A172 (cell line): ENCODE measurements at regions not wholly inside any gene's neighbourhood (a gene's known extent, or its start where the extent isn't known, plus 50 kb on each side); places are given as distances from the start of the nearest gene placed in this dataset.
"Not testable (repeated sequence)": the region's sequence is repeated elsewhere in the genome, so short reads cannot be mapped to it uniquely, and the experiment has no call there.

ENCODE experiments used
- DNase-seq: peaks from one replicate; pipeline ENCODE4 v3.0.0-alpha.2; 2015; ENCODE audit warnings: low spot score

DNA sequence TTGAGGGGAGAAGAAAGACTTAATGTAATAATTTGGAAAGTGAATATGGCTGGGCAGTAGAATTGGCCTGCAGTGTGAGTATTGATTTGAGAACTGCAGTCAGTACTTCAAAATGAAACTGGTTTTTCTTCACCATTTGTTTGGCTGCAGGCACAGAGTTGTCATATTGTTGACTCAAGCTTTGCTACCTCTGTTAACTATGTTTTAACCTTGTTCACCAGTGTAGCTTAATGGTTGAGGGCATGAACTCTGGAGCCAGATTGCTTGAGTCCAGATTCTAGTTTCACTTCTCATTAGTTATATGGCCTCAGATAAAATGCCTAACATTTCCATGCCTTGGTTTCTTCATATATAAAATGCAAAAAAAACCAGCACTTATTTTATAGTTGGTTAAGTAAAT, 64.1 kb downstream of the CFAP44 start:
- no peak for DNase-seq

DNA sequence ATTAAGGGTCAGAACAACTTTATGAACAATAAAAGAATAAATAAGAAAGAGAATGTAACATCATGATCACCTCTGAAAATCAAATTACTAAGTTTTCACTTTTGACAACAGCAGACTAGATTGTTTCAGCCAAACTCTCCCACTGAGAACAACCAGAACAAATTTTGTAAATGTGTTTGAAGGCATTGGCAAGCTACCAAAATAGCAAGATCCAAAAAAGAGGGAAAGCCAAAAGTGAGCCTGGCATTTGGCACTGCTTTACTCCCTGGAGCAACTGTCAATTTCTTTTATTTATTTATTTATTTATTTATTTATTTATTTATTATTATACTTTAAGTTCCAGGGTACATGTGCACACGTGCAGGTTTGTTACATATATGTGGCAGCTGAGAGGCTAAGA, 67.2 kb downstream of the CFAP44 start:
- no peak for DNase-seq

DNA sequence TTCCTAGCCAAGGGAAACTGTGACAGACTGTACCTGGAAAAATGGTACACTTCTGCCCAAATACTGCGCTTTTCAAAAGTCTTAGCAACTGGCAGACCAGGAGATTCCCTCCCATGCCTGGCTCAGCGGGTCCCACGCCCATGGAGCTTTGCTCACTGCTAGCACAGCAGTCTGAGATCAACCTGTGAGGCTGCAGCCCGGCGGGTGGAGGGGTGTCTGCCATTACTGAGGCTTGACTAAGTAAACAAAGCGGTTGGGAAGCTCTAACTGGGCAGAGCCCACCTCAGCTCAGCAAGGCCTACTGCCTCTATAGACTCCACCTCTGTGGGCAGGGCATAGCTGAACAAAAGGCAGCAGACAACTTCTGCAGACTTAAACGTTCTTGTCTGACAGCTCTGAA, 74.5 kb downstream of the CFAP44 start:
- DNase-seq: not testable (repeated sequence)

DNA sequence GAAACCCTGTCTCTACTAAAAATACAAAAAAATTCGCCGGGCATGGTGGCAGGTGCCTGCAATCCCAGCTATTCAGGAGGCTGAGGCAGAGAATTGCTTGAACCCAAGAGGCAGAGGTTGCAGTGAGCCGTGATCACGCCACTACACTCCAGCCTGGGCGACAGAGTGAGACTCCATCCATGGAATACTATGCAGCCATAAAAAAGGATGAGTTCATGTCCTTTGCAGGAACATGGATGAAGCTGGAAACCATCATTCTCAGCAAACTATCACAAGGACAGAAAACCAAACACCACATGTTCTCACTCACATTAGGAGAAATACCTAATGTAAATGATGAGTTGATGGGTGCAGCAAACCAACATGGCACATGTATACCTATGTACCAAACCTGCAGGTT, 86.0 kb downstream of the CFAP44 start:
- DNase-seq: not testable (repeated sequence)

DNA sequence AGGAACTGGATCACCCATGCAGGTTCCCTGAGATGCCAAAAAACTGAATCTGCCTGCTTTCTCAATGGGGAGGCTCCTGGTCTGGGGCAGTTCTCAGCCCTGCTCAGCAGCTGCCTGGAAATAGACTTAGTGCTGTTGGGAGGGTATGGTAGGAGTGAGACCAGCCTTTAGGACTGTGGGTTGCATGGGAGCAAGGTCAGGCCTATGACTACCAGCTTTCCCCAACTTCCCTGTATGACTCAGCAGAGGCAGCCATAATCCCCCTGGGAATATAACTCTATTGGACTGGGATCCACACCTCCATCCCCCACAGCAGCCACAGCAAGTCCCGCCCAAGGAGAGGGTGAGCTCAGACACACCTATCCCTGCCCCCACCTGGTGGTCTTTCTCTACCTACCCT, 87.0 kb downstream of the CFAP44 start:
- peak; percentile 20 for DNase-seq

DNA sequence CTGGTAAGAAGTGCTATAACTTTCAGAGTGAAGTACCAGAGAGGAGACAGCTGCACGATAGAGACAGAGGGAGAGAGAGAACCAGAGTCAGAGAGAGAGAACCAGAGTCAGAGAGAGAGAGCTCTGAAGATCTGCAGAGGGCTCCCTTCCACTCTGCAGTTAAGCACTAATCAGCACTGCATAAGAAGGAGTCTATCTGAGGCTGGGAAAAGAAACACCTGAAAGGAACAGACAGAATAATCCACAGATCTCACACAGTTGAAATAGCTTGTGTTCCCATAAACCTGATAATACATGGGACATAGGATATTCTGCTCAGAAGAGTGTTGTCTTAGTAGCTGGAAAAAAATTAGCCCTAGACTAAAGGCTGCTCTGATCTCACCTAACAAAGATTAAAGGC, 87.6 kb downstream of the CFAP44 start:
- no peak for DNase-seq

DNA sequence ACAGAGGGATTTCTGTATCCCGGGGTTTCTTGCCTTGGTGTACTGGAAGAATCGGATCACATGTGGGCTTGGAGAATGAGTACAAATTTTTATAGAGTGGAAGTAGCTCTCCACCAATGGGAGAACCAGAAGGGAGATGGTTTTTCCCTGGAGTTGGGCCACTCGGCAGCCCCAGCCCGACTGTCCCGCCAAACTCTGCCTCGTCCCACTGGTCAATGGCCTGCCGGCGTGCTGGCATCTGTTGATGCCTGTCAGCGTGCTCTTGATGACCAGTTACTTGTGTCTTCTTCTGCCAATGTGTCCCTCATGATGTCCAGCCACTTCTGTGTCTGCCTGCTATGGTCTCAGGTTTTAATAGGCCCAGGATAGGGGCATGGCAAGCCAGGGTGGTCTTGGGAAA, 100.5 kb downstream of the CFAP44 start:
- DNase-seq: no peak

DNA sequence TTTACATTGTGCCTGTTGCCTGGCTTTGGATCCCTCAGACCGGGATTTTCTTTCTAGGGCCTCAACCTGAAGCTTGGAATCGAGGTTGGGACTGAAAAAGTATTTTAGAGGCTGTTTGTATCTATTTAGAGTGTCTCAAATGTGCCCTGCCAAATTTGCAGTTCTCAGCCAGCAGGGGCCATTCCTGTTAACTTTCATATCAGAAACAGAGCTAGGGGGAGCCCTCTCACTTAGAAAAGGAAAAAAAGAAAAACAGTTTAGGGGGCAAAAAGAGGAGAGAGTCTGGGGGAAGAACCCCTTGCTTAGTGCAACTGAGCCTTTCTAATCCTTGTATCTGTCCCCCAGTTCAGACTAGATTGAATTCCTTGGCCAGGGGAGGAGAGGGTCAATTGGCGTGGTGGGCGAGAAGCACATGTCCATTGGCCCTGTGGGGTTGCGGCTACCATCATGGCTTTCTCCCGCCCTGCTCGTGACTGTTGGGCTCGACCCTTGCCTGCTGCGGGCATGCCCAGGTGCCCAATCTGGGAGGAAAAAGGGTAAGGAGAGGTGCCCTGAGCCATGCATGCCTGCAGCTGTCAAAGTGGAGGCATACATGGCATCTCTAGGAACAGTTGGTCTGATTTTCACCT, 101.6 kb downstream of the CFAP44 start:
- DNase-seq: no peak
